HL-60 (cell line): ENCODE measurements at regions not wholly inside any gene's neighbourhood (a gene's known extent, or its start where the extent isn't known, plus 50 kb on each side); places are given as distances from the start of the nearest gene placed in this dataset.
A peak's percentile ranks its signal among the peaks of the same experiment; 100 is the strongest.

Experiments
- DNase-seq, 2 experiments: peaks; one replicate each; pipeline ENCODE4 v3.0.0-alpha.2; 2010 to 2020; ENCODE audit warnings: low read depth in 1 of 2, low spot score in 1 of 2
- H3K27ac ChIP-seq: fragments of 250-450 bp; sonication (Bioruptor Pico); replicated peaks from 2 replicates; pipeline ENCODE4 v1.5.1; 2020; ENCODE audit warnings: mild to moderate bottlenecking, moderate library complexity
- H3K27me3 ChIP-seq: fragments of 250-450 bp; sonication (Bioruptor Pico); 2 replicates; pipeline ENCODE4 v1.5.1; 2021; ENCODE audit warnings: mild to moderate bottlenecking, moderate library complexity; ENCODE audit not compliant: insufficient read depth, poor library complexity, severe bottlenecking
- H3K4me3 ChIP-seq: replicated peaks from 2 replicates; pipeline ENCODE4 v1.5.1; 2011; ENCODE audit warnings: mild to moderate bottlenecking, control low read depth, low read length; ENCODE audit not compliant: insufficient read depth
- GABPA ChIP-seq: IDR thresholded peaks from 2 replicates; pipeline ENCODE4 v1.6.1; 2012; ENCODE audit warnings: low read depth
- POLR2AphosphoS5 ChIP-seq: IDR thresholded peaks from 2 replicates; pipeline ENCODE4 v1.6.1; 2012; ENCODE audit warnings: low read depth
- SPI1 ChIP-seq: IDR thresholded peaks from 2 replicates; pipeline ENCODE4 v1.6.1; 2012; ENCODE audit warnings: low read depth, mild to moderate bottlenecking, borderline replicate concordance
- TF ChIP-seq, protein P1 (sequence below): IDR thresholded peaks from one replicate; pipeline ENCODE4 v1.5.1; 2011; ENCODE audit warnings: low read length, control low read depth, inconsistent platforms; ENCODE audit not compliant: insufficient read depth
- TF ChIP-seq, protein P2 (sequence below): IDR thresholded peaks from 2 replicates; pipeline ENCODE4 v1.6.1; 2012; ENCODE audit warnings: low read depth; ENCODE audit not compliant: insufficient replicate concordance

DNA sequence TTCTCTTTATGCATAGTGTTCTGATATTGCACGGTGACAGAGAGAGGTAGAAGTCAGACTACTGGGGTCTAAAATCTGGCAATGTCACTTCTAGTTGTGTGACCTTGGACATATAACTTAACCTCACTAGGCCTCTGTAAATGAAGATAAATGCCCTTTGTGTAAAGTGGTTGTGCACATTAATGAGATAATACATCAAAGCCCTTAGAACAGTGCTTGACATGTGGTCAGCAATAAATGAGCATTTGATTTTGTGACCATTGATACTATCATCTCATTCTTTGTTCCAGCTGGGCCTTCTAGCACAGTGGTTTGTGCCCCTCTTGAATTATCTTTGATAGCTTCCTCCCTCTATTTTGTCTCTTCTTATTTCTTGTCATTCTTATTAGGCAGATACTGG, 74.1 kb upstream of the C10orf90 start:
- no peak overlapping the region for H3K4me3 ChIP-seq
- no peak overlapping the region for H3K27ac ChIP-seq
- TF ChIP-seq GABPA (no peak), SPI1 (no peak), POLR2AphosphoS5 (no peak)
- TF ChIP-seq, protein P1, sequence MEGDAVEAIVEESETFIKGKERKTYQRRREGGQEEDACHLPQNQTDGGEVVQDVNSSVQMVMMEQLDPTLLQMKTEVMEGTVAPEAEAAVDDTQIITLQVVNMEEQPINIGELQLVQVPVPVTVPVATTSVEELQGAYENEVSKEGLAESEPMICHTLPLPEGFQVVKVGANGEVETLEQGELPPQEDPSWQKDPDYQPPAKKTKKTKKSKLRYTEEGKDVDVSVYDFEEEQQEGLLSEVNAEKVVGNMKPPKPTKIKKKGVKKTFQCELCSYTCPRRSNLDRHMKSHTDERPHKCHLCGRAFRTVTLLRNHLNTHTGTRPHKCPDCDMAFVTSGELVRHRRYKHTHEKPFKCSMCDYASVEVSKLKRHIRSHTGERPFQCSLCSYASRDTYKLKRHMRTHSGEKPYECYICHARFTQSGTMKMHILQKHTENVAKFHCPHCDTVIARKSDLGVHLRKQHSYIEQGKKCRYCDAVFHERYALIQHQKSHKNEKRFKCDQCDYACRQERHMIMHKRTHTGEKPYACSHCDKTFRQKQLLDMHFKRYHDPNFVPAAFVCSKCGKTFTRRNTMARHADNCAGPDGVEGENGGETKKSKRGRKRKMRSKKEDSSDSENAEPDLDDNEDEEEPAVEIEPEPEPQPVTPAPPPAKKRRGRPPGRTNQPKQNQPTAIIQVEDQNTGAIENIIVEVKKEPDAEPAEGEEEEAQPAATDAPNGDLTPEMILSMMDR = no peak
- TF ChIP-seq, protein P2, sequence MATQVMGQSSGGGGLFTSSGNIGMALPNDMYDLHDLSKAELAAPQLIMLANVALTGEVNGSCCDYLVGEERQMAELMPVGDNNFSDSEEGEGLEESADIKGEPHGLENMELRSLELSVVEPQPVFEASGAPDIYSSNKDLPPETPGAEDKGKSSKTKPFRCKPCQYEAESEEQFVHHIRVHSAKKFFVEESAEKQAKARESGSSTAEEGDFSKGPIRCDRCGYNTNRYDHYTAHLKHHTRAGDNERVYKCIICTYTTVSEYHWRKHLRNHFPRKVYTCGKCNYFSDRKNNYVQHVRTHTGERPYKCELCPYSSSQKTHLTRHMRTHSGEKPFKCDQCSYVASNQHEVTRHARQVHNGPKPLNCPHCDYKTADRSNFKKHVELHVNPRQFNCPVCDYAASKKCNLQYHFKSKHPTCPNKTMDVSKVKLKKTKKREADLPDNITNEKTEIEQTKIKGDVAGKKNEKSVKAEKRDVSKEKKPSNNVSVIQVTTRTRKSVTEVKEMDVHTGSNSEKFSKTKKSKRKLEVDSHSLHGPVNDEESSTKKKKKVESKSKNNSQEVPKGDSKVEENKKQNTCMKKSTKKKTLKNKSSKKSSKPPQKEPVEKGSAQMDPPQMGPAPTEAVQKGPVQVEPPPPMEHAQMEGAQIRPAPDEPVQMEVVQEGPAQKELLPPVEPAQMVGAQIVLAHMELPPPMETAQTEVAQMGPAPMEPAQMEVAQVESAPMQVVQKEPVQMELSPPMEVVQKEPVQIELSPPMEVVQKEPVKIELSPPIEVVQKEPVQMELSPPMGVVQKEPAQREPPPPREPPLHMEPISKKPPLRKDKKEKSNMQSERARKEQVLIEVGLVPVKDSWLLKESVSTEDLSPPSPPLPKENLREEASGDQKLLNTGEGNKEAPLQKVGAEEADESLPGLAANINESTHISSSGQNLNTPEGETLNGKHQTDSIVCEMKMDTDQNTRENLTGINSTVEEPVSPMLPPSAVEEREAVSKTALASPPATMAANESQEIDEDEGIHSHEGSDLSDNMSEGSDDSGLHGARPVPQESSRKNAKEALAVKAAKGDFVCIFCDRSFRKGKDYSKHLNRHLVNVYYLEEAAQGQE = no peak
- H3K27me3 ChIP-seq = no peaks in the 10 kb centered on the region
- DNase-seq = no peak

DNA sequence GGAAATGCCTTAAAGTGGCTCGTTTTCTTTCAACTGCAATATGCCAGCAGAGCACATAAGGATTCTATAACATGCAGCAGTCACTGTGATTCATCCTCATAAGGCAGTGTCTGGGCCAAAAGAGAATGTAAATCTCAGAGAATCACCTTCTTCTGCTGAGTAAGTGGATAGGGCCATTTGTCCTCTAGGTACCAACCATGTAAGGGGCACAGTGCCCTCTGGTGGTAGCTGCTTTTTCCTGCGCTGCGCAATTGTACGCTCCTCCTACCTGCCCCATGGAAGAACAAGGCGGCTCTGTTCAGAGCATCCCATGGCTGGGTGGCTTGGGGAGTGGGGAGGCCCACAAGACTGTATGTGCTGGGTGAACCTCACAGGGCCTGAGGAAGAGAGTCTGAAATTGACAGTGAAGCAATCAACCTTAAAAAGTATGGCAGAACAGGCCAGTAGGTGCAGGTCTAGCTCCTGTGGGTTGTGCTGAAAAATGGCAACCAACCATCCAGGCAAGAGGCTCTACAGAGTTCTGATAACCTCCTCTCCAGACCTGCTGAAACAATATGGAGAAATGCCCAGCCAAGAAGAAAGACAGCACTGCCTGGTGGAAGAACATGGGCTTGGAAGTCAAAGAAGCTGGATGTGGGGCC, 78.6 kb upstream of the C10orf90 start:
- peak; percentile 23 to 43 for DNase-seq
- TF ChIP-seq, protein P1 = peak; percentile 64
- TF ChIP-seq GABPA = no peak

DNA sequence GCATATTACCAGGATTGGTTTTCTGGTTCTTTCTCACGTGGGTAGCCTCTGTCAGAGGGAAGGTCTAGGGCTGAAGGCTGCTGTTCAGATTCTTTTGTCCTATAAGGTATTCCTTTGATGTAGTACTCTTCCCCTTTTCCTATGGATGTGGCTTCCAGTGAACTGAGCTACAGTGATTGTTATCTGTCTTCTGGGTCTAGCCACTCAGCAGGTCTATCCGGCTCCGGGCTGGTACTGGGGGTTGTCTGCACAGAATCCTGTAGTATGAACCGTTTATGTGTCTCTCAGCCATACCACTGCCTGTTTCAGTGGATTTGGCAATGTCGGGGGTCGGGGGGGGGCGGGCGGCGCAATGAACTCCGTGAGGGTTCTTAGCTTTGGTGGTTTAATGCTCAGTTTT, 84.5 kb upstream of the C10orf90 start:
- no peak overlapping the region for H3K4me3 ChIP-seq
- H3K27me3 ChIP-seq = no peaks in the 10 kb centered on the region
- no peak for TF ChIP-seq GABPA
- TF ChIP-seq, protein P1 = no peak
- no peak for DNase-seq
- no peak overlapping the region for H3K27ac ChIP-seq

More for the DNA sequence above, 78.6 kb upstream of the C10orf90 start:
- H3K4me3 ChIP-seq = no peak overlapping the region
- no peaks in the 10 kb centered on the region for H3K27me3 ChIP-seq
- no peak overlapping the region for H3K27ac ChIP-seq

DNA sequence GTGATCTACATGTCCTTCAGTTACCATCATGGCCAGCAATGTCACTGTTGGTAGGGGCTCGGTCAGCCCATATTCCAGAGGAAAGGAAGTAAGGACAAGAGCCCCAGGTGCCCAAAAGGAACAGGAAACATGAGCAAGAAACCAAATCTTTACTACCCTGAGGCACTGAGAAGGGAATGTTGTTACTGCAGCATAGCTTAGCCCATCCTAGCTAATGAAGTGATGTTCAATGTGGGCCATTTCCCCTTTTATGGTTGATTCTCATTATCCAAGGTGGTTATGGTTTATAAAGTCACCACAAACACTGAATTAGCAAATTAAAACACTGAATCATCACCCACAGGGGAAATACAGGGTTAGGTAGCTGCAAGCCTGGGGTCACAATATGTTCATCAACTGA, 88.4 kb upstream of the C10orf90 start:
- no peaks in the 10 kb centered on the region for H3K27me3 ChIP-seq
- TF ChIP-seq, protein P2 = no peak
- TF ChIP-seq GABPA = no peak
- TF ChIP-seq, protein P1 = no peak
- TF ChIP-seq SPI1 = no peak
- TF ChIP-seq POLR2AphosphoS5 = no peak
- H3K4me3 ChIP-seq = no peak overlapping the region
- no peak overlapping the region for H3K27ac ChIP-seq
- no peak for DNase-seq
